ENCODE measurements at regions not wholly inside any gene's neighbourhood (a gene's known extent, or its start where the extent isn't known, plus 50 kb on each side); places are given as distances from the start of the nearest gene placed in this dataset.

DNA sequence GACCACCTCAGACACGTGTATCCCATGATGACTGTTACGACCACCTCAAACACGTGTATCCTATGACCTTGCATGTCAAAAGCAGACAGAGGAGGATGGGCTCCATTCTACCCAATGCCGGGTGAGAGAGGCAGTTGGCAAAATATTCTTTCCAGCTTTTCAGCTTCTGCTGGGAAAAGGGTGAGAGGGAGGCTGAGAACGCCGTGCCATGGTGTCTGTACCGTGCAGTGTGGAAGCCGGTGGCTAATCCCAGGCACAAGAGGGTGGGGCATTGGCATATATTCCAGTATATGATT is 1478.4 kb downstream of the TBC1D22A start:
- no peak for DNase-seq (ENCODE audit: low read depth in 1 of 2, low spot score in 1 of 2)
- Histone ChIP-seq H3K27me3 (ENCODE audit: insufficient read depth, poor library complexity, severe bottlenecking) (peaks cover 2% of the 10 kb centered on the region), H3K4me3 (replicated peaks; ENCODE audit: insufficient read depth, low read length) (no peak overlapping the region), H3K27ac (replicated peaks) (no peak overlapping the region)
- TF ChIP-seq, protein P1, sequence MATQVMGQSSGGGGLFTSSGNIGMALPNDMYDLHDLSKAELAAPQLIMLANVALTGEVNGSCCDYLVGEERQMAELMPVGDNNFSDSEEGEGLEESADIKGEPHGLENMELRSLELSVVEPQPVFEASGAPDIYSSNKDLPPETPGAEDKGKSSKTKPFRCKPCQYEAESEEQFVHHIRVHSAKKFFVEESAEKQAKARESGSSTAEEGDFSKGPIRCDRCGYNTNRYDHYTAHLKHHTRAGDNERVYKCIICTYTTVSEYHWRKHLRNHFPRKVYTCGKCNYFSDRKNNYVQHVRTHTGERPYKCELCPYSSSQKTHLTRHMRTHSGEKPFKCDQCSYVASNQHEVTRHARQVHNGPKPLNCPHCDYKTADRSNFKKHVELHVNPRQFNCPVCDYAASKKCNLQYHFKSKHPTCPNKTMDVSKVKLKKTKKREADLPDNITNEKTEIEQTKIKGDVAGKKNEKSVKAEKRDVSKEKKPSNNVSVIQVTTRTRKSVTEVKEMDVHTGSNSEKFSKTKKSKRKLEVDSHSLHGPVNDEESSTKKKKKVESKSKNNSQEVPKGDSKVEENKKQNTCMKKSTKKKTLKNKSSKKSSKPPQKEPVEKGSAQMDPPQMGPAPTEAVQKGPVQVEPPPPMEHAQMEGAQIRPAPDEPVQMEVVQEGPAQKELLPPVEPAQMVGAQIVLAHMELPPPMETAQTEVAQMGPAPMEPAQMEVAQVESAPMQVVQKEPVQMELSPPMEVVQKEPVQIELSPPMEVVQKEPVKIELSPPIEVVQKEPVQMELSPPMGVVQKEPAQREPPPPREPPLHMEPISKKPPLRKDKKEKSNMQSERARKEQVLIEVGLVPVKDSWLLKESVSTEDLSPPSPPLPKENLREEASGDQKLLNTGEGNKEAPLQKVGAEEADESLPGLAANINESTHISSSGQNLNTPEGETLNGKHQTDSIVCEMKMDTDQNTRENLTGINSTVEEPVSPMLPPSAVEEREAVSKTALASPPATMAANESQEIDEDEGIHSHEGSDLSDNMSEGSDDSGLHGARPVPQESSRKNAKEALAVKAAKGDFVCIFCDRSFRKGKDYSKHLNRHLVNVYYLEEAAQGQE (IDR thresholded peaks at IDR 0.05; ENCODE audit: insufficient replicate concordance, low read depth): no peak
- TF ChIP-seq POLR2AphosphoS5 (IDR thresholded peaks at IDR 0.05; ENCODE audit: low read depth): no peak
- no peak for TF ChIP-seq GABPA (IDR thresholded peaks at IDR 0.05; ENCODE audit: low read depth)
- no peak for TF ChIP-seq SPI1 (IDR thresholded peaks at IDR 0.05; ENCODE audit: borderline replicate concordance, low read depth)
- TF ChIP-seq, protein P2, sequence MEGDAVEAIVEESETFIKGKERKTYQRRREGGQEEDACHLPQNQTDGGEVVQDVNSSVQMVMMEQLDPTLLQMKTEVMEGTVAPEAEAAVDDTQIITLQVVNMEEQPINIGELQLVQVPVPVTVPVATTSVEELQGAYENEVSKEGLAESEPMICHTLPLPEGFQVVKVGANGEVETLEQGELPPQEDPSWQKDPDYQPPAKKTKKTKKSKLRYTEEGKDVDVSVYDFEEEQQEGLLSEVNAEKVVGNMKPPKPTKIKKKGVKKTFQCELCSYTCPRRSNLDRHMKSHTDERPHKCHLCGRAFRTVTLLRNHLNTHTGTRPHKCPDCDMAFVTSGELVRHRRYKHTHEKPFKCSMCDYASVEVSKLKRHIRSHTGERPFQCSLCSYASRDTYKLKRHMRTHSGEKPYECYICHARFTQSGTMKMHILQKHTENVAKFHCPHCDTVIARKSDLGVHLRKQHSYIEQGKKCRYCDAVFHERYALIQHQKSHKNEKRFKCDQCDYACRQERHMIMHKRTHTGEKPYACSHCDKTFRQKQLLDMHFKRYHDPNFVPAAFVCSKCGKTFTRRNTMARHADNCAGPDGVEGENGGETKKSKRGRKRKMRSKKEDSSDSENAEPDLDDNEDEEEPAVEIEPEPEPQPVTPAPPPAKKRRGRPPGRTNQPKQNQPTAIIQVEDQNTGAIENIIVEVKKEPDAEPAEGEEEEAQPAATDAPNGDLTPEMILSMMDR (IDR thresholded peaks at IDR 0.05; ENCODE audit: insufficient read depth, low read length): no peak

DNA sequence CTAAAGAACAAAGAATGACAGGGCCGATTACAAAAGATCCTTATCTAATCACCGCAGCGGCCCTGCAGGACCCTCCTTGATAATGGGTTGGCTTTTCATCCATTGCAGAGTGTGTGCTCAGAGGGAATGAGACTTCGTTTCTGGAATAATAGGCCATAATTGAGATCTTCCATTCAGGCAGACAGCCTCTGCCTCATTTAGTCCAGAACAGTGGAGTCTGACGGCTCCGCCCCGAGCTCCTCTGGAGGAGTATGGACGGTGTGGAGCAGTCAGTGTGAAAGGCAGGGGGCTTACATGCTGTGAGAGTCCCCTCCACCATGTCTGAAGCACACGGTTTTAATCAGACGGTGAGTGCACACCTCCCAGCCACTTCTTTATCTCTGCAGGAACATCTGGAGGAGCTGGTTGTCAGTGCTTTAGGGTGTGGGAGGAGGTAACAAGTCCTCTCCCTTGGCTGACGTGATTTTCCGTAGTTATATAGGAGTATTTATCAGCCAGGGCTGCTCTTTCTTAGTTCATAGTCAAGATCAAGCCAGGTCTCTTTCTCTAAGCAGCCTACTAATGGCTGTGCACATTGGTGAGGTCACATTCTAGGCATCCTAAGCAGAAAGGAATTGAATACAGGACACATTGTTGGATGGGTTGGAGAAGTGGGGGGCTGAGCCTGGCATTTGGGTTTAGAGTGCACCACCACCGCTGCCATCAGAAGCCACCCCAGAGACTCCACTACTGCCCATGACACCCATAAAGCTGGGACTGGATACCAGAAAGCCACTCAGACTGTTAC is 1477.9 kb downstream of the TBC1D22A start:
- TF ChIP-seq, protein P1 (IDR thresholded peaks at IDR 0.05; ENCODE audit: insufficient replicate concordance, low read depth): no peak
- no peak for TF ChIP-seq GABPA (IDR thresholded peaks at IDR 0.05; ENCODE audit: low read depth)
- TF ChIP-seq SPI1 (IDR thresholded peaks at IDR 0.05; ENCODE audit: borderline replicate concordance, low read depth): no peak
- no peak for TF ChIP-seq POLR2AphosphoS5 (IDR thresholded peaks at IDR 0.05; ENCODE audit: low read depth)
- TF ChIP-seq, protein P2 (IDR thresholded peaks at IDR 0.05; ENCODE audit: insufficient read depth, low read length): no peak
- Histone ChIP-seq H3K27ac (replicated peaks) (no peak overlapping the region), H3K27me3 (ENCODE audit: insufficient read depth, poor library complexity, severe bottlenecking) (peaks cover 2% of the 10 kb centered on the region), H3K4me3 (replicated peaks; ENCODE audit: insufficient read depth, low read length) (no peak overlapping the region)
- DNase-seq (ENCODE audit: low read depth in 1 of 2, low spot score in 1 of 2): no peak

DNA sequence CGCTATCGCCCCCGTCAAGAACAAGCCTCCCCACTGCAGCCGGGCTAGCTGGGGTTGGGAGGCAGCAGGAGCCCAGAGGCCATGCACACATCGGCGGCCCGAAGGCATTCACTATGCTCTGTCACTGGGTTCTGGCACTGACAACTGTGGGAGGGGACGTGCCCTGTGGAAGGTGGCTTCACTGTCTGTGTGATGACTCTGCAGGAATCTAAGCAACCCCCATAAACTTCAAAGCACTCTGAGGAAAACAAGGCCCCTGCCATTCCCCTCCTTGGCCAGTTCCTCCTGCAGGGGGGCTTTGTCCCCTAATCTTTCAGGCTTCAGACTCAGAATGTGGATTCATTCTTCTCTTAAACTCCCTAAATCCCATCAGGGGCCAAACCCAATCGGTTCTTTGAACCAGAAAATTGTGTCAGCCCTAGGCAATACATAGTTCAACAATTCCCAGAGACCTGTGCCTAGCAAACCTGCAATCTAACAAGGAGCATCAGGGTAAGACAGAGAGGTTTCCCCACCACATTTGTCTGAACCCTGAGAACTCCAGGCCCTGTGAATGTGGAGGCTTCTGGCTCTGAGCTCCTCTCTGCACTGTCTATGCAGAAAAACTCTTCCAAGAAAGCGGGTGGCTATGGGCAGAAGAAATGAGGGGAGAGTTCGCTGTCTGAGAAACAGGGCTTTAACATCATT is 1477.2 kb downstream of the TBC1D22A start:
- Histone ChIP-seq H3K27ac (replicated peaks) (no peak overlapping the region), H3K4me3 (replicated peaks; ENCODE audit: insufficient read depth, low read length) (no peak overlapping the region), H3K27me3 (ENCODE audit: insufficient read depth, poor library complexity, severe bottlenecking) (peaks cover 2% of the 10 kb centered on the region)
- TF ChIP-seq, protein P1 (IDR thresholded peaks at IDR 0.05; ENCODE audit: insufficient replicate concordance, low read depth): no peak
- TF ChIP-seq SPI1 (IDR thresholded peaks at IDR 0.05; ENCODE audit: borderline replicate concordance, low read depth): no peak
- TF ChIP-seq, protein P2 (IDR thresholded peaks at IDR 0.05; ENCODE audit: insufficient read depth, low read length): no peak
- TF ChIP-seq GABPA (IDR thresholded peaks at IDR 0.05; ENCODE audit: low read depth): no peak
- no peak for TF ChIP-seq POLR2AphosphoS5 (IDR thresholded peaks at IDR 0.05; ENCODE audit: low read depth)
- no peak for DNase-seq (ENCODE audit: low read depth in 1 of 2, low spot score in 1 of 2)

Measured in HL-60 (cell line).